ENCODE measurements at regions not wholly inside any gene's neighbourhood (a gene's known extent, or its start where the extent isn't known, plus 50 kb on each side); places are given as distances from the start of the nearest gene placed in this dataset.

- TF ChIP-seq RAD21 (CRISPR knock-in tag; conservative IDR thresholded peaks at IDR 0.05 in 1 of 2, IDR thresholded peaks at IDR 0.05 in 1 of 2) (no peak), IRF1 (CRISPR knock-in tag; IDR thresholded peaks at IDR 0.05; ENCODE audit: borderline replicate concordance) (no peak), TRIM28 (IDR thresholded peaks at IDR 0.05) (no peak), ZNF830 (CRISPR knock-in tag; IDR thresholded peaks at IDR 0.05) (no peak), ZNF586 (CRISPR knock-in tag; conservative IDR thresholded peaks at IDR 0.05) (no peak)
- ATAC-seq (no peak), DNase-seq (ENCODE audit: extremely low read depth in 1 of 4, low spot score in 3 of 4) (no peak), FAIRE-seq (no peak)
- H2AFZ ChIP-seq (ENCODE audit: low read depth, low read length), result no peak overlapping the region
- no peaks in the 10 kb centered on the region for H3K9me1 ChIP-seq (ENCODE audit: control insufficient read depth, insufficient read depth, low read length)
- CTCF ChIA-PET (ENCODE audit: low intra/inter-chr PET ratio), result no interaction called here
- no peak overlapping the region for H3K4me3 ChIP-seq
- no peak overlapping the region for H3K4me2 ChIP-seq (ENCODE audit: insufficient read depth, low read length)
- H4K20me1 ChIP-seq (replicated peaks; ENCODE audit: control insufficient read depth, insufficient read depth, low read length), result no peaks in the 10 kb centered on the region
- H3K27ac ChIP-seq (ENCODE audit: extremely low read depth, low read depth, low read length), result no peak overlapping the region
- no peaks in the 10 kb centered on the region for H3K9me3 ChIP-seq (replicated peaks; ENCODE audit: control insufficient read depth, insufficient read depth, low read depth, low read length)
- intact Hi-C loops (cut with micrococcal nuclease) (no loop called here), in situ Hi-C loops (cut with MboI) (no loop called here)
- WGBS (ENCODE audit: insufficient coverage, low coverage, missing lambda C conversion rate), result 1% methylated on average over 7 of the region's 7 CpGs
- no peaks in the 10 kb centered on the region for H3K36me3 ChIP-seq (ENCODE audit: control insufficient read depth, insufficient read depth, low read length)
- no peaks in the 10 kb centered on the region for H3K79me2 ChIP-seq (ENCODE audit: control insufficient read depth, insufficient read depth, low read length)
- no peaks in the 10 kb centered on the region for H3K27me3 ChIP-seq (ENCODE audit: control insufficient read depth in 2 of 2, insufficient read depth in 2 of 2, low read length in 2 of 2)
- POLR2A ChIA-PET, result no interaction called here
- BruUV-seq (replicated peaks), result no TSS peak
- H3K9ac ChIP-seq (ENCODE audit: insufficient read depth in 1 of 2, low read depth in 2 of 2, low read length in 2 of 2), result no peak overlapping the region
- no peaks in the 10 kb centered on the region for H3K4me1 ChIP-seq (replicated peaks in 1 of 2; ENCODE audit: control insufficient read depth in 2 of 2, insufficient read depth in 2 of 2, low read length in 2 of 2)
Measured at GRCh38 chr9:20135119-20135697, 346.4 kb upstream of the SLC24A2 start.

- DNase-seq (ENCODE audit: extremely low read depth in 1 of 4, low spot score in 3 of 4), result no peak
- no peak for ATAC-seq
- ChIA-PET CTCF (ENCODE audit: low intra/inter-chr PET ratio) (no interaction called here), POLR2A (no interaction called here)
- Histone ChIP-seq H3K9me3 (replicated peaks; ENCODE audit: control insufficient read depth, insufficient read depth, low read depth, low read length) (no peaks in the 10 kb centered on the region), H3K27me3 (ENCODE audit: control insufficient read depth in 2 of 2, insufficient read depth in 2 of 2, low read length in 2 of 2) (no peaks in the 10 kb centered on the region), H3K9me1 (ENCODE audit: control insufficient read depth, insufficient read depth, low read length) (no peaks in the 10 kb centered on the region), H4K20me1 (replicated peaks; ENCODE audit: control insufficient read depth, insufficient read depth, low read length) (no peaks in the 10 kb centered on the region), H3K79me2 (ENCODE audit: control insufficient read depth, insufficient read depth, low read length) (no peaks in the 10 kb centered on the region), H3K4me3 (no peak overlapping the region), H3K27ac (ENCODE audit: extremely low read depth, low read depth, low read length) (no peak overlapping the region), H3K4me2 (ENCODE audit: insufficient read depth, low read length) (no peak overlapping the region), H3K36me3 (ENCODE audit: control insufficient read depth, insufficient read depth, low read length) (no peaks in the 10 kb centered on the region), H2AFZ (ENCODE audit: low read depth, low read length) (no peak overlapping the region), H3K9ac (ENCODE audit: insufficient read depth in 1 of 2, low read depth in 2 of 2, low read length in 2 of 2) (no peak overlapping the region), H3K4me1 (replicated peaks in 1 of 2; ENCODE audit: control insufficient read depth in 2 of 2, insufficient read depth in 2 of 2, low read length in 2 of 2) (no peaks in the 10 kb centered on the region)
- in situ Hi-C loops (cut with MboI) (no loop called here), intact Hi-C loops (cut with micrococcal nuclease) (no loop called here)
- WGBS (ENCODE audit: insufficient coverage, low coverage, missing lambda C conversion rate), result 0% methylated on average over 1 of the region's 1 CpG
- no TSS peak for BruUV-seq (replicated peaks)
- no peak for TF ChIP-seq MXI1 (IDR thresholded peaks at IDR 0.05; ENCODE audit: low read depth, low read length)
- no peak for FAIRE-seq
Measured at GRCh38 chr9:20125727-20126126, 336.9 kb upstream of the SLC24A2 start.
